DOHH2 (cell line): ENCODE measurements at regions not wholly inside any gene's neighbourhood (a gene's known extent, or its start where the extent isn't known, plus 50 kb on each side); places are given as distances from the start of the nearest gene placed in this dataset.

Experiments used
- EZH2phosphoT487 ChIP-seq: fragments of 200-600 bp; sonication (generic); IDR thresholded peaks from 2 replicates; pipeline ENCODE4 v1.6.1; 2017; ENCODE audit warnings: borderline replicate concordance, mild to moderate bottlenecking, antibody characterized with exemption, low read length, moderate library complexity, mixed read lengths
- TF ChIP-seq, protein P1 (sequence below): fragments of 200-600 bp; sonication (generic); IDR thresholded peaks from one replicate; pipeline ENCODE4 v1.5.1; 2014; ENCODE audit warnings: antibody characterized with exemption, mild to moderate bottlenecking, low read depth, low read length; ENCODE audit not compliant: poor library complexity, severe bottlenecking

DNA sequence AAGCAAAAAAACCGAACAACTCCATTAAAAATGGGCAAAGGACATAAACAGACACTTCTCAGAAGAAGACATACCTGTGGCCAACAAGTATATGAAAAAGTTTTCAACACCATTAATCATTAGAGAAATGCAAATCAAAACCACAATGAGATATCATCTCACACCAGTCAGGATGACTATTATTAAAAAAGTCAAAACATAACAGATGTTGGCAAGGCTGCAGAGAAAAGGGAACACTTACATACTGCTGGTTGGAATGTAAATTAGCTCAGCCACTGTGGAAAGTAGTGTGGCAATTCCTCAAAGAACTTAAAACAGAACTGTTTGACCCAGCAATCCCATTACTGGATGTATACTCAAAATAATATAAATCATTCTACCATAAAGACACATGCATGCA is 436.3 kb downstream of the KLHL13 start:
- TF ChIP-seq, protein P1, sequence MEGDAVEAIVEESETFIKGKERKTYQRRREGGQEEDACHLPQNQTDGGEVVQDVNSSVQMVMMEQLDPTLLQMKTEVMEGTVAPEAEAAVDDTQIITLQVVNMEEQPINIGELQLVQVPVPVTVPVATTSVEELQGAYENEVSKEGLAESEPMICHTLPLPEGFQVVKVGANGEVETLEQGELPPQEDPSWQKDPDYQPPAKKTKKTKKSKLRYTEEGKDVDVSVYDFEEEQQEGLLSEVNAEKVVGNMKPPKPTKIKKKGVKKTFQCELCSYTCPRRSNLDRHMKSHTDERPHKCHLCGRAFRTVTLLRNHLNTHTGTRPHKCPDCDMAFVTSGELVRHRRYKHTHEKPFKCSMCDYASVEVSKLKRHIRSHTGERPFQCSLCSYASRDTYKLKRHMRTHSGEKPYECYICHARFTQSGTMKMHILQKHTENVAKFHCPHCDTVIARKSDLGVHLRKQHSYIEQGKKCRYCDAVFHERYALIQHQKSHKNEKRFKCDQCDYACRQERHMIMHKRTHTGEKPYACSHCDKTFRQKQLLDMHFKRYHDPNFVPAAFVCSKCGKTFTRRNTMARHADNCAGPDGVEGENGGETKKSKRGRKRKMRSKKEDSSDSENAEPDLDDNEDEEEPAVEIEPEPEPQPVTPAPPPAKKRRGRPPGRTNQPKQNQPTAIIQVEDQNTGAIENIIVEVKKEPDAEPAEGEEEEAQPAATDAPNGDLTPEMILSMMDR = no peak
- no peak for TF ChIP-seq EZH2phosphoT487
